CD4-positive, alpha-beta T cell treated with Interleukin-4 for 1 hour (primary cell): ENCODE measurements at regions not wholly inside any gene's neighbourhood (a gene's known extent, or its start where the extent isn't known, plus 50 kb on each side); places are given as distances from the start of the nearest gene placed in this dataset.
"Not testable (repeated sequence)": the region's sequence is repeated elsewhere in the genome, so short reads cannot be mapped to it uniquely, and the experiment has no call there.

ENCODE experiments used
- DNase-seq, 2 donors: peaks; one replicate each; pipeline ENCODE4 v3.0.0-alpha.2; 2020 to 2022

GRCh38 chr5:158235159-158235547 lies 376.2 kb upstream of the CLINT1 start:
- DNase-seq, result no peak

GRCh38 chr5:158234323-158235158 lies 375.6 kb upstream of the CLINT1 start:
- no peak for DNase-seq

- DNase-seq, result no peak
Measured at GRCh38 chr5:158233735-158234322, 374.9 kb upstream of the CLINT1 start.

GRCh38 chr5:158227314-158227713 lies 368.4 kb upstream of the CLINT1 start:
- DNase-seq, result not testable (repeated sequence)

GRCh38 chr5:158226496-158226895 lies 367.6 kb upstream of the CLINT1 start:
- DNase-seq, result no peak

GRCh38 chr5:158224253-158224652 lies 365.3 kb upstream of the CLINT1 start:
- DNase-seq, result peak in 1 of 2 donors; percentile 21

- no peak for DNase-seq
Measured at GRCh38 chr5:158223054-158223600, 364.2 kb upstream of the CLINT1 start.

GRCh38 chr5:158212917-158213316 lies 354.0 kb upstream of the CLINT1 start:
- DNase-seq, result no peak

- no peak for DNase-seq
Measured at GRCh38 chr5:158212237-158212636, 353.3 kb upstream of the CLINT1 start.

GRCh38 chr5:158209219-158209908 lies 350.4 kb upstream of the CLINT1 start:
- DNase-seq, result no peak

- DNase-seq, result no peak
Measured at GRCh38 chr5:158207733-158208132, 348.8 kb upstream of the CLINT1 start.

- DNase-seq, result no peak
Measured at GRCh38 chr5:158205992-158206391, 347.0 kb upstream of the CLINT1 start.

- no peak for DNase-seq
Measured at GRCh38 chr5:158203261-158203660, 344.3 kb upstream of the CLINT1 start.

GRCh38 chr5:158202801-158203200 lies 343.9 kb upstream of the CLINT1 start:
- no peak for DNase-seq

GRCh38 chr5:158200619-158201018 lies 341.7 kb upstream of the CLINT1 start:
- DNase-seq, result no peak

- no peak for DNase-seq
Measured at GRCh38 chr5:158198636-158199035, 339.7 kb upstream of the CLINT1 start.

GRCh38 chr5:158195416-158196210 lies 336.7 kb upstream of the CLINT1 start:
- no peak for DNase-seq

GRCh38 chr5:158194561-158194976 lies 335.6 kb upstream of the CLINT1 start:
- peak in 1 of 2 donors; percentile 44 for DNase-seq

GRCh38 chr5:158193395-158193794 lies 334.4 kb upstream of the CLINT1 start:
- not testable (repeated sequence) for DNase-seq

GRCh38 chr5:158180407-158180806 lies 321.5 kb upstream of the CLINT1 start:
- DNase-seq, result no peak

- no peak for DNase-seq
Measured at GRCh38 chr5:158179271-158179670, 320.3 kb upstream of the CLINT1 start.

GRCh38 chr5:158178535-158178934 lies 319.6 kb upstream of the CLINT1 start:
- DNase-seq, result no peak

GRCh38 chr5:158177146-158177545 lies 318.2 kb upstream of the CLINT1 start:
- no peak for DNase-seq
